ENCODE measurements at regions not wholly inside any gene's neighbourhood (a gene's known extent, or its start where the extent isn't known, plus 50 kb on each side); places are given as distances from the start of the nearest gene placed in this dataset.

GRCh38 chr5:168015506-168015905, 275.9 kb upstream of the WWC1 start (continued):
- TF ChIP-seq PRDM15 (CRISPR knock-in tag; IDR thresholded peaks at IDR 0.05) (no peak), IRF4 (IDR thresholded peaks at IDR 0.05; ENCODE audit: low read depth, low read length) (no peak), SKIL (IDR thresholded peaks at IDR 0.05; ENCODE audit: low read depth, poor library complexity, severe bottlenecking) (no peak), ZNF24 (IDR thresholded peaks at IDR 0.05) (no peak), PAX5 (IDR thresholded peaks at IDR 0.05; ENCODE audit: borderline replicate concordance, low read depth, low read length) (no peak), RCOR1 (conservative IDR thresholded peaks at IDR 0.05; ENCODE audit: low read depth, low read length) (no peak)
- TF ChIP-seq, protein P1, sequence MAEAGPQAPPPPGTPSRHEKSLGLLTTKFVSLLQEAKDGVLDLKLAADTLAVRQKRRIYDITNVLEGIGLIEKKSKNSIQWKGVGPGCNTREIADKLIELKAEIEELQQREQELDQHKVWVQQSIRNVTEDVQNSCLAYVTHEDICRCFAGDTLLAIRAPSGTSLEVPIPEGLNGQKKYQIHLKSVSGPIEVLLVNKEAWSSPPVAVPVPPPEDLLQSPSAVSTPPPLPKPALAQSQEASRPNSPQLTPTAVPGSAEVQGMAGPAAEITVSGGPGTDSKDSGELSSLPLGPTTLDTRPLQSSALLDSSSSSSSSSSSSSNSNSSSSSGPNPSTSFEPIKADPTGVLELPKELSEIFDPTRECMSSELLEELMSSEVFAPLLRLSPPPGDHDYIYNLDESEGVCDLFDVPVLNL (IDR thresholded peaks at IDR 0.05; ENCODE audit: low read depth, low read length) = no peak

Data from GM12878 (cell line).